B cell (primary cell): ENCODE measurements at regions not wholly inside any gene's neighbourhood (a gene's known extent, or its start where the extent isn't known, plus 50 kb on each side); places are given as distances from the start of the nearest gene placed in this dataset.

Experiments
- ATAC-seq: fragments of 200-7000 bp; cut with Tn5 transposase; one replicate; pipeline ENCODE4 v1.10.0; 2021; ENCODE audit warnings: low read depth, mild to moderate bottlenecking, moderate number of reproducible peaks, moderate library complexity
- CTCF ChIA-PET: fragments of 350-600 bp; sonication (Branson Sonifier 250); formaldehyde crosslinking; loops from one replicate; lab custom pipeline; 2021; ENCODE audit warnings: antibody characterized with exemption, inconsistent platforms; lab: Charles Lee
- POLR2A ChIA-PET: fragments of 350-600 bp; sonication (Branson Sonifier 250); formaldehyde crosslinking; loops from one replicate; lab custom pipeline; 2021; ENCODE audit warnings: antibody characterized with exemption; lab: Charles Lee
- DNase-seq: peaks from one replicate; pipeline ENCODE4 v3.0.0; 2013
- H2AFZ ChIP-seq: 2 replicates; pipeline ENCODE4 v1.6.1; 2012; ENCODE audit warnings: mild to moderate bottlenecking, low read depth, low read length; ENCODE audit not compliant: insufficient read depth, poor library complexity, severe bottlenecking
- H3K27ac ChIP-seq, 2 donors: 1 replicate in 1 of 2; 2 replicates in 1 of 2; pipeline ENCODE4 v1.5.1; 2012 to 2013; ENCODE audit warnings: low read length in 2 of 2, mild to moderate bottlenecking in 2 of 2, moderate library complexity in 1 of 2
- H3K27me3 ChIP-seq, 4 experiments: fragments of 200-600 bp in 1 of 4; sonication (generic) in 1 of 4; replicated peaks in 1 of 4; 1 replicate in 2 of 4; 2 replicates in 2 of 4; pipeline versions ENCODE4 v1.6.1 to v1.7.0; 2013 to 2016; ENCODE audit warnings: low read length in 3 of 4, mild to moderate bottlenecking in 2 of 4, mixed read lengths in 1 of 4, moderate library complexity in 1 of 4; ENCODE audit not compliant: insufficient read depth in 4 of 4, control insufficient read depth in 3 of 4; ENCODE audit errors: control extremely low read depth in 1 of 4
- H3K36me3 ChIP-seq, 2 experiments: replicated peaks in 1 of 2; 1 replicate in 1 of 2; 2 replicates in 1 of 2; pipeline versions ENCODE4 v1.6.1 to v1.7.1; 2013; ENCODE audit warnings: low read length in 1 of 2; ENCODE audit not compliant: insufficient read depth in 2 of 2, control insufficient read depth in 1 of 2; ENCODE audit errors: control extremely low read depth in 1 of 2, extremely low read depth in 1 of 2
- H3K4me1 ChIP-seq, 2 donors: fragments of 200-600 bp in 1 of 2; sonication (generic) in 1 of 2; 1 replicate in 1 of 2; 2 replicates in 1 of 2; pipeline versions ENCODE4 v1.5.1 to v1.6.1; 2013 to 2017; ENCODE audit warnings: low read length in 2 of 2; ENCODE audit not compliant: control insufficient read depth in 2 of 2, insufficient read depth in 2 of 2
- H3K4me2 ChIP-seq: replicated peaks from 2 replicates; pipeline ENCODE3; 2012; ENCODE audit warnings: mild to moderate bottlenecking, low read depth, low read length; ENCODE audit not compliant: poor library complexity, severe bottlenecking
- H3K4me3 ChIP-seq, 5 experiments: fragments of 200-600 bp in 1 of 5; sonication (generic) in 1 of 5; 1 replicate in 3 of 5; 2 replicates in 2 of 5; pipeline versions ENCODE4 v1.5.1 to v1.7.0; 2011 to 2016; ENCODE audit warnings: low read length in 4 of 5, mild to moderate bottlenecking in 4 of 5, low read depth in 2 of 5, control low read depth in 1 of 5, moderate library complexity in 1 of 5; ENCODE audit not compliant: insufficient read depth in 1 of 5; ENCODE audit errors: control extremely low read depth in 1 of 5, extremely low read depth in 1 of 5
- H3K79me2 ChIP-seq: fragments of 200-600 bp; sonication (generic); one replicate; pipeline ENCODE4 v1.6.0; 2016; ENCODE audit warnings: low read length; ENCODE audit not compliant: control insufficient read depth, insufficient read depth
- H3K9ac ChIP-seq: fragments of 200-600 bp; sonication (generic); 2 replicates; pipeline ENCODE4 v1.6.1; 2017; ENCODE audit warnings: mild to moderate bottlenecking, low read length, moderate library complexity
- H3K9me3 ChIP-seq, 3 donors: one replicate each; pipeline versions ENCODE4 v1.6.1 to v1.7.1; 2013; ENCODE audit warnings: low read length in 2 of 3; ENCODE audit not compliant: control insufficient read depth in 2 of 3, insufficient read depth in 1 of 3; ENCODE audit errors: control extremely low read depth in 1 of 3
- H4K20me1 ChIP-seq: 2 replicates; pipeline ENCODE4 v1.6.0; 2012; ENCODE audit warnings: mild to moderate bottlenecking, low read length; ENCODE audit not compliant: insufficient read depth, control insufficient read depth, poor library complexity, severe bottlenecking
- H3K27ac Mint-ChIP-seq: one replicate; pipeline ENCODE4 v1.8.0; 2021; ENCODE audit warnings: mixed read lengths
- H3K27me3 Mint-ChIP-seq: one replicate; pipeline ENCODE4 v1.8.0; 2021; ENCODE audit warnings: mixed read lengths
- H3K4me1 Mint-ChIP-seq: one replicate; pipeline ENCODE4 v1.8.0; 2021; ENCODE audit warnings: mixed read lengths
- H3K4me3 Mint-ChIP-seq: one replicate; pipeline ENCODE4 v1.8.0; 2021; ENCODE audit warnings: mixed read lengths
- H3K9me3 Mint-ChIP-seq: one replicate; pipeline ENCODE4 v1.8.0; 2022; ENCODE audit warnings: mixed read lengths; ENCODE audit not compliant: insufficient read depth
- EZH2 ChIP-seq: IDR thresholded peaks from 2 replicates; pipeline ENCODE4 v1.6.1; 2012; ENCODE audit warnings: borderline replicate concordance, low read depth, mild to moderate bottlenecking, moderate library complexity, low read length; ENCODE audit not compliant: insufficient read depth, poor library complexity, severe bottlenecking
- WGBS: methylation state at CpG from one replicate; pipeline ENCODE4 v1.1.5; 2013; ENCODE audit warnings: missing lambda C conversion rate; ENCODE audit not compliant: insufficient coverage; 5-methylcytosine and 5-hydroxymethylcytosine counted together
- intact Hi-C: fragments of 100-400 bp; cut with micrococcal nuclease; formaldehyde crosslinking; loops from one replicate; pipeline ENCODE4 v1.10.0; 2022
- TF ChIP-seq, protein P1 (sequence below): fragments of 200-600 bp; IDR thresholded peaks from one replicate; pipeline ENCODE4 v1.8.0; 2022; ENCODE audit warnings: antibody characterized with exemption, mild to moderate bottlenecking

DNA sequence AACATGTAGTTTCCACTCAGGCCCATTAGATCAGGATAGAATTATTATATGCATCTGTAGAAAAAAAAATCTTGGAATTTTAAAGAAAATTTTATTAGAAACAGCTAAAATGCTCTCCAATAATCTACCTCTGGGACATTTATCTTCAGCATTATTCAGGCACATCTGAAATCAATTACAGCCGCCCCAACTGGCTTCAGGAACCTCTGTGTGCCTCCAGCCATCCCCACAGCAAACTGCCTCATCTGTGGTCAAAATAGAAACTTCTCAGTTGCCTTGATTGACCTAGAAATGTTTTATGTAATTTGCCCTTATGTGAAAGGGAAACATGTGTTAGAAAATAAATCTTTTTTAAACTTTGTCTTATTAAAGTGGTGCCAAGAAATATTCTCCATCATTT, 120.1 kb upstream of the LPAR1 start:
- Histone ChIP-seq H3K36me3 (no peaks in the 10 kb centered on the region), H3K4me2 (no peak overlapping the region), H3K4me3 (no peak overlapping the region), H3K4me1 (no peaks in the 10 kb centered on the region), H3K79me2 (no peaks in the 10 kb centered on the region), H2AFZ (no peak overlapping the region), H4K20me1 (no peaks in the 10 kb centered on the region), H3K27ac (no peak overlapping the region), H3K9me3 (no peaks in the 10 kb centered on the region), H3K27me3 (no peaks in the 10 kb centered on the region), H3K9ac (no peak overlapping the region)
- 80% methylated on average over 1 of the region's 1 CpG for WGBS
- Mint-ChIP-seq H3K4me3 (no peak overlapping the region), H3K4me1 (no peaks in the 10 kb centered on the region), H3K9me3 (no peaks in the 10 kb centered on the region), H3K27me3 (peaks cover 3% of the 10 kb centered on the region), H3K27ac (no peak overlapping the region)
- no peak for ATAC-seq
- intact Hi-C loops: no loop called here
- DNase-seq: no peak
- POLR2A ChIA-PET: no interaction called here
- CTCF ChIA-PET: no interaction called here
- TF ChIP-seq, protein P1, sequence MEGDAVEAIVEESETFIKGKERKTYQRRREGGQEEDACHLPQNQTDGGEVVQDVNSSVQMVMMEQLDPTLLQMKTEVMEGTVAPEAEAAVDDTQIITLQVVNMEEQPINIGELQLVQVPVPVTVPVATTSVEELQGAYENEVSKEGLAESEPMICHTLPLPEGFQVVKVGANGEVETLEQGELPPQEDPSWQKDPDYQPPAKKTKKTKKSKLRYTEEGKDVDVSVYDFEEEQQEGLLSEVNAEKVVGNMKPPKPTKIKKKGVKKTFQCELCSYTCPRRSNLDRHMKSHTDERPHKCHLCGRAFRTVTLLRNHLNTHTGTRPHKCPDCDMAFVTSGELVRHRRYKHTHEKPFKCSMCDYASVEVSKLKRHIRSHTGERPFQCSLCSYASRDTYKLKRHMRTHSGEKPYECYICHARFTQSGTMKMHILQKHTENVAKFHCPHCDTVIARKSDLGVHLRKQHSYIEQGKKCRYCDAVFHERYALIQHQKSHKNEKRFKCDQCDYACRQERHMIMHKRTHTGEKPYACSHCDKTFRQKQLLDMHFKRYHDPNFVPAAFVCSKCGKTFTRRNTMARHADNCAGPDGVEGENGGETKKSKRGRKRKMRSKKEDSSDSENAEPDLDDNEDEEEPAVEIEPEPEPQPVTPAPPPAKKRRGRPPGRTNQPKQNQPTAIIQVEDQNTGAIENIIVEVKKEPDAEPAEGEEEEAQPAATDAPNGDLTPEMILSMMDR: no peak
- no peak for TF ChIP-seq EZH2

DNA sequence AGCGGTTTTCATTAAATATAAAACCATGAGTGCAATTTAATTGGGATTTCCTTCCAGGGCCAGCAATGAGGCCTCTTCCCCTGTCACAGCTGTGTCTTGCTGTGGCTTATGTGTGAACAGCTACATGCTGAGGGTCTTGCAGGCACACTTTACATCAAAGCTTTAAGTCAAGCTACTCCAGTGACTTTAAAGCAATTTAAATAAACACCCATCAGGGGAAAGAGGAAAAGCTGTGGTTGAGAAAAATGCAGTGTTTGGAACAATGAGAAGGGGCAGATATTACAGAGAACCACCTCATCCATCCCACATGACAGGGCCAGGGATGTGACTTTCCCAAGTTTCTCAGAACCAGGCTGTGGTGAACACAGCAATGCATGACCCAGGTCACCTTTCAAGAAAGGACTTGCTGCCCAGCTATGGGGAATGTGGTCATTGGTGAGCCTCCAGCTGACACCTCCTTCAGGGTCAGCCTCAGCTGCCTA, 115.9 kb upstream of the LPAR1 start:
- Histone ChIP-seq H2AFZ (no peak overlapping the region), H3K4me1 (no peaks in the 10 kb centered on the region), H3K4me2 (no peak overlapping the region), H3K9me3 (no peaks in the 10 kb centered on the region), H3K36me3 (no peaks in the 10 kb centered on the region), H3K27me3 (no peaks in the 10 kb centered on the region), H3K79me2 (no peaks in the 10 kb centered on the region), H4K20me1 (no peaks in the 10 kb centered on the region), H3K9ac (no peak overlapping the region), H3K4me3 (no peak overlapping the region), H3K27ac (no peak overlapping the region)
- Mint-ChIP-seq H3K4me3 (no peak overlapping the region), H3K27ac (no peak overlapping the region), H3K4me1 (no peaks in the 10 kb centered on the region), H3K9me3 (no peaks in the 10 kb centered on the region), H3K27me3 (no peaks in the 10 kb centered on the region)
- DNase-seq: no peak
- ChIA-PET CTCF (no interaction called here), POLR2A (no interaction called here)
- no peak for ATAC-seq
- intact Hi-C loops: no loop called here
- no peak for TF ChIP-seq EZH2
- TF ChIP-seq, protein P1: no peak
- WGBS: no CpG with 5 or more reads among the region's 1 CpG
